H9 (cell line): ENCODE measurements at regions not wholly inside any gene's neighbourhood (a gene's known extent, or its start where the extent isn't known, plus 50 kb on each side); places are given as distances from the start of the nearest gene placed in this dataset.

Experiments
- DNase-seq: peaks from one replicate; pipeline ENCODE4 v3.0.0-alpha.2; 2017
- H2AFZ ChIP-seq: one replicate; pipeline ENCODE4 v1.6.1; 2013; ENCODE audit warnings: mild to moderate bottlenecking, low read length, control low read depth, moderate library complexity
- H2AK5ac ChIP-seq: 2 replicates; pipeline ENCODE4 v1.6.1; 2013; ENCODE audit warnings: low read length, control low read depth, mixed read lengths; ENCODE audit not compliant: insufficient read length
- H2BK120ac ChIP-seq: one replicate; pipeline ENCODE4 v1.6.1; 2013; ENCODE audit warnings: low read depth, mild to moderate bottlenecking, low read length, control low read depth, inconsistent platforms; ENCODE audit not compliant: poor library complexity, severe bottlenecking
- H2BK12ac ChIP-seq: 2 replicates; pipeline ENCODE4 v1.6.1; 2013; ENCODE audit warnings: low read length, control low read depth, mixed read lengths, low read depth; ENCODE audit not compliant: insufficient read length
- H2BK15ac ChIP-seq: 2 replicates; pipeline ENCODE4 v1.6.1; 2013; ENCODE audit warnings: low read depth, low read length, control low read depth
- H2BK20ac ChIP-seq: one replicate; pipeline ENCODE4 v1.6.1; 2013; ENCODE audit warnings: low read depth, mild to moderate bottlenecking, low read length, control low read depth, inconsistent platforms; ENCODE audit not compliant: poor library complexity, severe bottlenecking
- H2BK5ac ChIP-seq: 2 replicates; pipeline ENCODE4 v1.6.1; 2013; ENCODE audit warnings: low read length, control low read depth, mixed read lengths; ENCODE audit not compliant: insufficient read length
- H3K14ac ChIP-seq: 2 replicates; pipeline ENCODE4 v1.6.1; 2013; ENCODE audit warnings: low read length, control low read depth; ENCODE audit not compliant: insufficient read depth
- H3K18ac ChIP-seq: 2 replicates; pipeline ENCODE4 v1.6.1; 2013; ENCODE audit warnings: low read depth, mild to moderate bottlenecking, mixed read lengths, low read length, control low read depth; ENCODE audit not compliant: insufficient read length
- H3K23ac ChIP-seq: 2 replicates; pipeline ENCODE4 v1.6.1; 2013; ENCODE audit warnings: low read length, control low read depth, mixed read lengths, low read depth; ENCODE audit not compliant: insufficient read length
- H3K23me2 ChIP-seq: 2 replicates; pipeline ENCODE4 v1.6.1; 2013; ENCODE audit warnings: low read depth, mild to moderate bottlenecking, mixed read lengths, low read length, control low read depth; ENCODE audit not compliant: insufficient read length, poor library complexity, severe bottlenecking
- H3K27ac ChIP-seq: 2 replicates; pipeline ENCODE4 v1.5.1; 2013; ENCODE audit warnings: low read length, control low read depth, mixed read lengths, low read depth; ENCODE audit not compliant: insufficient read length
- H3K27me3 ChIP-seq: 2 replicates; pipeline ENCODE4 v1.6.1; 2013; ENCODE audit warnings: low read length, control low read depth, inconsistent platforms; ENCODE audit not compliant: insufficient read depth
- H3K4ac ChIP-seq: 2 replicates; pipeline ENCODE4 v1.6.1; 2013; ENCODE audit warnings: low read depth, mild to moderate bottlenecking, control low read depth, inconsistent platforms, low read length, moderate library complexity
- H3K4me1 ChIP-seq: 2 replicates; pipeline ENCODE4 v1.6.1; 2013; ENCODE audit warnings: low read length, control low read depth, inconsistent platforms; ENCODE audit not compliant: insufficient read depth
- H3K4me2 ChIP-seq: 2 replicates; pipeline ENCODE4 v1.6.1; 2013; ENCODE audit warnings: low read length, control low read depth, mixed read lengths; ENCODE audit not compliant: insufficient read length, insufficient read depth
- H3K56ac ChIP-seq: 2 replicates; pipeline ENCODE4 v1.6.1; 2013; ENCODE audit warnings: low read depth, mild to moderate bottlenecking, mixed read lengths, low read length, control low read depth; ENCODE audit not compliant: insufficient read length
- H3K79me1 ChIP-seq: 2 replicates; pipeline ENCODE4 v1.6.1; 2013; ENCODE audit warnings: low read depth, mild to moderate bottlenecking, moderate library complexity, low read length, control low read depth, inconsistent platforms; ENCODE audit not compliant: insufficient read depth, poor library complexity, severe bottlenecking
- H3K79me2 ChIP-seq: 2 replicates; pipeline ENCODE4 v1.6.1; 2013; ENCODE audit warnings: low read length, control low read depth, inconsistent platforms; ENCODE audit not compliant: insufficient read depth
- H3K9ac ChIP-seq: 2 replicates; pipeline ENCODE4 v1.6.1; 2013; ENCODE audit warnings: low read length, control low read depth, mixed read lengths; ENCODE audit not compliant: insufficient read length; ENCODE audit errors: extremely low read depth
- H3K9me3 ChIP-seq: one replicate; pipeline ENCODE4 v1.6.1; 2013; ENCODE audit warnings: low read depth, low read length, inconsistent platforms; ENCODE audit not compliant: control insufficient read depth
- H3T11ph ChIP-seq: one replicate; pipeline ENCODE4 v1.6.1; 2013; ENCODE audit warnings: mild to moderate bottlenecking, low read length, control low read depth, inconsistent platforms
- H4K20me1 ChIP-seq: one replicate; pipeline ENCODE4 v1.6.1; 2013; ENCODE audit not compliant: control insufficient read depth, insufficient read length, insufficient read depth
- H4K5ac ChIP-seq: 2 replicates; pipeline ENCODE4 v1.6.1; 2013; ENCODE audit warnings: low read depth, mild to moderate bottlenecking, mixed read lengths, low read length, control low read depth; ENCODE audit not compliant: insufficient read length
- H4K8ac ChIP-seq: replicated peaks from 2 replicates; pipeline ENCODE4 v1.6.1; 2013; ENCODE audit warnings: low read length, control low read depth, mixed read lengths, low read depth; ENCODE audit not compliant: insufficient read length
- H4K91ac ChIP-seq: 2 replicates; pipeline ENCODE4 v1.6.1; 2013; ENCODE audit warnings: low read depth, mild to moderate bottlenecking, moderate library complexity, mixed read lengths, low read length, control low read depth; ENCODE audit not compliant: insufficient read length
- H3K27ac Mint-ChIP-seq, 3 experiments: 2 replicates in 2 of 3; 3 replicates in 1 of 3; pipeline ENCODE4 v1.8.0; 2020 to 2021; ENCODE audit warnings: mixed read lengths in 3 of 3, mild to moderate bottlenecking in 1 of 3, moderate library complexity in 1 of 3
- H3K27me3 Mint-ChIP-seq: 2 replicates; pipeline ENCODE4 v1.8.0; 2021; ENCODE audit warnings: low read depth, mild to moderate bottlenecking, moderate library complexity, mixed read lengths
- H3K36me3 Mint-ChIP-seq, 3 experiments: 2 replicates in 2 of 3; 3 replicates in 1 of 3; pipeline ENCODE4 v1.8.0; 2020 to 2021; ENCODE audit warnings: low read depth in 3 of 3, mixed read lengths in 3 of 3; ENCODE audit not compliant: insufficient read depth in 1 of 3
- H3K4me1 Mint-ChIP-seq, 2 experiments: 2 replicates each; pipeline ENCODE4 v1.8.0; 2020; ENCODE audit warnings: mixed read lengths in 2 of 2
- H3K4me3 Mint-ChIP-seq, 2 experiments: 2 replicates in 1 of 2; 3 replicates in 1 of 2; pipeline ENCODE4 v1.8.0; 2020 to 2021; ENCODE audit warnings: mild to moderate bottlenecking in 2 of 2, mixed read lengths in 2 of 2, moderate library complexity in 1 of 2
- H3K9me3 Mint-ChIP-seq, 2 experiments: 2 replicates in 1 of 2; 3 replicates in 1 of 2; pipeline ENCODE4 v1.8.0; 2020; ENCODE audit warnings: mild to moderate bottlenecking in 2 of 2, mixed read lengths in 2 of 2, moderate library complexity in 1 of 2
- WGBS: extraction: QIAGEN DNeasy Blood & Tissue Kit; methylation state at CpG from one replicate; pipeline ENCODE4 v1.1.7; 2013; ENCODE audit warnings: missing lambda C conversion rate, low lambda C conversion rate, mixed read lengths; ENCODE audit not compliant: insufficient read length; ENCODE audit errors: extremely low coverage; 5-methylcytosine and 5-hydroxymethylcytosine counted together
- TF ChIP-seq, protein P1 (sequence below): fragments of 200-600 bp; sonication (generic); conservative IDR thresholded peaks from 3 replicates; pipeline ENCODE4 v1.8.0; 2021; ENCODE audit warnings: antibody characterized with exemption, mild to moderate bottlenecking

DNA sequence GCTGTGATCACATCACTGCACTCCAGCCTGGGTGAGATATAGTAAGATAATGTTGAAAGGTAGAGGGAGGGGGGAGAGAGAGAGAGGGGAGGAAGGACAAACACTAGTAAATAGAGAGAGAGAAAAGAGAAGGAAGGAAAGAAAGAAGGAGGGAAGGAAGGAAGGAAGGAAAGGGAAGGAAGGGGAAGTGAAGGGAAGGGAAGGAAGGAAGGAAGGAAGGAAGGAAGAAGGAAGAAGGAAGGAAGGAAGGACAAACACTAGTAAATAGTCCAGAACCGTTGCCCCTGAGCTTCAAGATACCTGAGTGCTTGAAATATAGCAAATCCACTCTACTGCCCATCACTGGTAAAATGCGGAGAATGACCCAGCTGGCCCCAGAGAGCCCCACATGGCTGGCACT is 156.5 kb upstream of the ZNF507 start:
- no peak for DNase-seq
- no peak overlapping the region for H3T11ph ChIP-seq
- Mint-ChIP-seq H3K4me3 (no peak overlapping the region), H3K27ac (no peak overlapping the region), H3K36me3 (peaks cover 0 to 2% (median 0%) of the 10 kb centered on the region in 3 experiments; a peak in 1 of 7 replicates), H3K27me3 (peaks cover 22% of the 10 kb centered on the region), H3K9me3 (peaks cover 0 to 6% of the 10 kb centered on the region in 2 experiments; a peak in 2 of 5 replicates), H3K4me1 (no peaks in the 10 kb centered on the region)
- no peak overlapping the region for H2AK5ac ChIP-seq
- no peak overlapping the region for H4K5ac ChIP-seq
- no peaks in the 10 kb centered on the region for H3K79me1 ChIP-seq
- H3K79me2 ChIP-seq: no peaks in the 10 kb centered on the region
- H3K14ac ChIP-seq: no peak overlapping the region
- H3K9ac ChIP-seq: no peak overlapping the region
- no peak overlapping the region for H3K27ac ChIP-seq
- H3K56ac ChIP-seq: no peak overlapping the region
- H2BK120ac ChIP-seq: no peak overlapping the region
- no CpG with 5 or more reads among the region's 2 CpGs for WGBS
- no peak overlapping the region for H2BK5ac ChIP-seq
- H2AFZ ChIP-seq: no peak overlapping the region
- TF ChIP-seq, protein P1, sequence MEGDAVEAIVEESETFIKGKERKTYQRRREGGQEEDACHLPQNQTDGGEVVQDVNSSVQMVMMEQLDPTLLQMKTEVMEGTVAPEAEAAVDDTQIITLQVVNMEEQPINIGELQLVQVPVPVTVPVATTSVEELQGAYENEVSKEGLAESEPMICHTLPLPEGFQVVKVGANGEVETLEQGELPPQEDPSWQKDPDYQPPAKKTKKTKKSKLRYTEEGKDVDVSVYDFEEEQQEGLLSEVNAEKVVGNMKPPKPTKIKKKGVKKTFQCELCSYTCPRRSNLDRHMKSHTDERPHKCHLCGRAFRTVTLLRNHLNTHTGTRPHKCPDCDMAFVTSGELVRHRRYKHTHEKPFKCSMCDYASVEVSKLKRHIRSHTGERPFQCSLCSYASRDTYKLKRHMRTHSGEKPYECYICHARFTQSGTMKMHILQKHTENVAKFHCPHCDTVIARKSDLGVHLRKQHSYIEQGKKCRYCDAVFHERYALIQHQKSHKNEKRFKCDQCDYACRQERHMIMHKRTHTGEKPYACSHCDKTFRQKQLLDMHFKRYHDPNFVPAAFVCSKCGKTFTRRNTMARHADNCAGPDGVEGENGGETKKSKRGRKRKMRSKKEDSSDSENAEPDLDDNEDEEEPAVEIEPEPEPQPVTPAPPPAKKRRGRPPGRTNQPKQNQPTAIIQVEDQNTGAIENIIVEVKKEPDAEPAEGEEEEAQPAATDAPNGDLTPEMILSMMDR: no peak
- no peaks in the 10 kb centered on the region for H3K9me3 ChIP-seq
- no peaks in the 10 kb centered on the region for H3K27me3 ChIP-seq
- H2BK15ac ChIP-seq: no peak overlapping the region
- no peak overlapping the region for H4K8ac ChIP-seq
- H3K4me1 ChIP-seq: no peaks in the 10 kb centered on the region
- H4K20me1 ChIP-seq: no peaks in the 10 kb centered on the region
- H3K4ac ChIP-seq: no peak overlapping the region
- H4K91ac ChIP-seq: no peak overlapping the region
- H3K23me2 ChIP-seq: no peaks in the 10 kb centered on the region
- no peak overlapping the region for H2BK20ac ChIP-seq
- no peak overlapping the region for H3K4me2 ChIP-seq
- no peak overlapping the region for H2BK12ac ChIP-seq
- H3K23ac ChIP-seq: no peak overlapping the region
- H3K18ac ChIP-seq: no peak overlapping the region
